DOHH2 (cell line): ENCODE measurements at regions not wholly inside any gene's neighbourhood (a gene's known extent, or its start where the extent isn't known, plus 50 kb on each side); places are given as distances from the start of the nearest gene placed in this dataset.
A peak's percentile ranks its signal among the peaks of the same experiment; 100 is the strongest.

Experiments
- H3F3A ChIP-seq: fragments of 200-600 bp; sonication (generic), shearing (Covaris generic); 2 replicates; pipeline ENCODE4 v1.6.0; 2016; ENCODE audit warnings: antibody characterized with exemption, mild to moderate bottlenecking; ENCODE audit not compliant: control insufficient read depth, insufficient read depth
- H3K27ac ChIP-seq: fragments of 200-600 bp; sonication (generic); 2 replicates; pipeline ENCODE4 v1.5.1; 2014; ENCODE audit warnings: low read depth, mild to moderate bottlenecking, low read length, moderate library complexity
- H3K27me3 ChIP-seq: fragments of 200-600 bp; sonication (generic); 2 replicates; pipeline ENCODE4 v1.6.1; 2014; ENCODE audit warnings: mild to moderate bottlenecking, low read length, mixed read lengths; ENCODE audit not compliant: control insufficient read depth
- H3K36me3 ChIP-seq: fragments of 200-600 bp; sonication (generic); 2 replicates; pipeline ENCODE4 v1.6.1; 2014; ENCODE audit warnings: mild to moderate bottlenecking, low read length, moderate library complexity, mixed read lengths; ENCODE audit not compliant: control insufficient read depth
- H3K4me1 ChIP-seq: fragments of 200-600 bp; sonication (generic); 2 replicates; pipeline ENCODE4 v1.6.1; 2014; ENCODE audit warnings: mild to moderate bottlenecking, low read length, mixed read lengths; ENCODE audit not compliant: control insufficient read depth
- H3K4me2 ChIP-seq: fragments of 200-600 bp; sonication (generic); 2 replicates; pipeline ENCODE4 v1.6.0; 2014; ENCODE audit warnings: mild to moderate bottlenecking, low read length, moderate library complexity
- H3K4me3 ChIP-seq: fragments of 200-600 bp; sonication (generic); 2 replicates; pipeline ENCODE4 v1.5.1; 2014; ENCODE audit warnings: mild to moderate bottlenecking, low read length, mixed read lengths
- H3K79me2 ChIP-seq: fragments of 200-600 bp; sonication (generic); 2 replicates; pipeline ENCODE4 v1.6.1; 2014; ENCODE audit warnings: mild to moderate bottlenecking, low read length, mixed read lengths; ENCODE audit not compliant: control insufficient read depth
- H3K9me2 ChIP-seq: fragments of 200-600 bp; sonication (generic); replicated peaks from 2 replicates; pipeline ENCODE4 v1.6.1; 2014; ENCODE audit warnings: mild to moderate bottlenecking, low read length, mixed read lengths; ENCODE audit not compliant: control insufficient read depth
- H3K9me3 ChIP-seq: fragments of 200-600 bp; sonication (generic); 2 replicates; pipeline ENCODE4 v1.6.1; 2014; ENCODE audit warnings: antibody characterized with exemption, low read length, mixed read lengths; ENCODE audit not compliant: control insufficient read depth, insufficient read depth
- H4K20me1 ChIP-seq: fragments of 200-600 bp; sonication (generic); 2 replicates; pipeline ENCODE4 v1.6.0; 2014; ENCODE audit warnings: low read depth, mild to moderate bottlenecking, antibody characterized with exemption, low read length, moderate library complexity; ENCODE audit not compliant: control insufficient read depth, insufficient read depth
- CTCF ChIP-seq: fragments of 200-600 bp; sonication (generic); IDR thresholded peaks from one replicate; pipeline ENCODE4 v1.5.1; 2014; ENCODE audit warnings: antibody characterized with exemption, mild to moderate bottlenecking, low read depth, low read length; ENCODE audit not compliant: poor library complexity, severe bottlenecking
- EZH2phosphoT487 ChIP-seq: fragments of 200-600 bp; sonication (generic); IDR thresholded peaks from 2 replicates; pipeline ENCODE4 v1.6.1; 2017; ENCODE audit warnings: borderline replicate concordance, mild to moderate bottlenecking, antibody characterized with exemption, low read length, moderate library complexity, mixed read lengths

- no peak overlapping the region for H3K4me2 ChIP-seq
These were observed 129.2 kb downstream of the RGS21 start for GRCh38 chr1:192445839-192446489.

GRCh38 chr1:192448026-192448578 lies 127.5 kb upstream of the RGS1 start:
- peaks cover 2% of the 10 kb centered on the region; the same call in 1 of the 2 replicates for H3K27me3 ChIP-seq
- H3K4me1 ChIP-seq, result no peaks in the 10 kb centered on the region
- H3K79me2 ChIP-seq, result no peaks in the 10 kb centered on the region
- H3K4me2 ChIP-seq, result no peak overlapping the region
- no peaks in the 10 kb centered on the region for H4K20me1 ChIP-seq
- H3K4me3 ChIP-seq, result no peak overlapping the region
- TF ChIP-seq EZH2phosphoT487 (no peak), CTCF (no peak)
- no peak overlapping the region for H3K27ac ChIP-seq
- H3K9me3 ChIP-seq, result no peaks in the 10 kb centered on the region
- H3K9me2 ChIP-seq, result no peaks in the 10 kb centered on the region
- H3F3A ChIP-seq, result no peaks in the 10 kb centered on the region
- no peaks in the 10 kb centered on the region for H3K36me3 ChIP-seq

More at GRCh38 chr1:192445839-192446489, 129.2 kb downstream of the RGS21 start:
- Histone ChIP-seq H3K4me1 (no peaks in the 10 kb centered on the region), H4K20me1 (no peaks in the 10 kb centered on the region), H3K27ac (no peak overlapping the region), H3K36me3 (no peaks in the 10 kb centered on the region), H3K4me3 (no peak overlapping the region), H3K27me3 (peaks cover 5% of the 10 kb centered on the region; the same call in 1 of the 2 replicates), H3K79me2 (no peaks in the 10 kb centered on the region), H3K9me2 (no peaks in the 10 kb centered on the region), H3K9me3 (no peaks in the 10 kb centered on the region), H3F3A (no peaks in the 10 kb centered on the region)
- TF ChIP-seq EZH2phosphoT487, result no peak
- TF ChIP-seq CTCF, result peak; percentile 74

- Histone ChIP-seq H3K36me3 (no peaks in the 10 kb centered on the region), H3K79me2 (no peaks in the 10 kb centered on the region), H3K4me2 (no peak overlapping the region), H3K27me3 (peaks cover 4% of the 10 kb centered on the region; the same call in 1 of the 2 replicates), H3K4me1 (no peaks in the 10 kb centered on the region), H4K20me1 (no peaks in the 10 kb centered on the region), H3K27ac (no peak overlapping the region), H3K9me2 (no peaks in the 10 kb centered on the region), H3F3A (no peaks in the 10 kb centered on the region), H3K4me3 (no peak overlapping the region), H3K9me3 (no peaks in the 10 kb centered on the region)
- TF ChIP-seq EZH2phosphoT487 (no peak), CTCF (no peak)
These were observed 122.1 kb upstream of the RGS1 start for GRCh38 chr1:192453360-192453992.
